Sigmoid colon (tissue), 4 donors: ENCODE measurements at regions not wholly inside any gene's neighbourhood (a gene's known extent, or its start where the extent isn't known, plus 50 kb on each side); places are given as distances from the start of the nearest gene placed in this dataset.

Source experiments
- EP300 ChIP-seq, 4 donors: sonication (generic); formaldehyde crosslinking; IDR thresholded peaks; one replicate each; pipeline ENCODE4 v1.6.1; 2017; ENCODE audit warnings: antibody characterized with exemption in 4 of 4
- POLR2A ChIP-seq, 2 donors: fragments of 450-650 bp; IDR thresholded peaks; one replicate each; pipeline ENCODE4 v1.6.1; 2016; ENCODE audit warnings: antibody characterized with exemption in 2 of 2, mild to moderate bottlenecking in 2 of 2, moderate library complexity in 2 of 2
- POLR2AphosphoS5 ChIP-seq, 4 donors: sonication (generic); formaldehyde crosslinking; IDR thresholded peaks; one replicate each; pipeline ENCODE4 v1.6.1; 2017; ENCODE audit warnings: antibody characterized with exemption in 4 of 4
- TF ChIP-seq, protein P1 (sequence below), 4 experiments: fragments of 450-650 bp in 3 of 4; fragments of 200-600 bp in 1 of 4; IDR thresholded peaks; one replicate each; pipeline ENCODE4 v1.5.1; 2016 to 2019; ENCODE audit warnings: antibody characterized with exemption in 4 of 4, mild to moderate bottlenecking in 3 of 4, moderate library complexity in 2 of 4

DNA sequence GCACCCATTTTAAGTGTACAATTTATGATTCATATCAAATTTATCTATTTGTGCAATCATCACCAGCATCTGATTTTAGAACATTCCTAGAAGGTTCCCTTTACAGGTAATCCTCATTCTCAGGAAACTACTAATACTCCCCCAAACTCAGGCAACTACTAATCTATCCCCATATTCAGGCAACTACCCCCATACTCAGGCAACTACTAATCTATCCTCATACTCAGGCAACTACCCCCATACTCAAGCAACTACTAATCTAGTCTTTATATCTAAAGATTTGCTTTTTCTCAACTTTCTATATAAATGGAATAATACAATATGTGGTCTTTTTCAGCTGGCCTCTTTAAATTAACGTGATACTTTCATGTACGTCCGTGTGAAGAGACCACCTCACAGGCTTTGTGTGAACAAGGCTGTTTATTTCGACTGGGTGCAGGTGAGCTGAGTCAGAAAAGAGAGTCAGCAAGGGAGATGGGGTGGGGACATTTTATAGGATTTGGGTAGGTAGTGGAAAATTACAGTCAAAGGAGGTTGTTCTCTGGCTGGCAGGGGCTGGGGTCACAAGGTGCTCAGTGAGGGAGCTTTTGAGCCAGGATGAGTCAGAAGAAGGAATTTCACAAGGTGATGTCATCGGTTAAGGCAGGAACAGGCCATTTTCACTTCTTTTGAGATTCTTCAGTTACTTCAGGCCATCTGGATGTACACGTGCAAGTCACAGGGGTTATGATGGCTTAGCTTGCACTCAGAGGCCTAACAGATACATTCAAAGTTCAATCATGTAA lies 1444.5 kb upstream of the CADM2 start:
- TF ChIP-seq, protein P1, sequence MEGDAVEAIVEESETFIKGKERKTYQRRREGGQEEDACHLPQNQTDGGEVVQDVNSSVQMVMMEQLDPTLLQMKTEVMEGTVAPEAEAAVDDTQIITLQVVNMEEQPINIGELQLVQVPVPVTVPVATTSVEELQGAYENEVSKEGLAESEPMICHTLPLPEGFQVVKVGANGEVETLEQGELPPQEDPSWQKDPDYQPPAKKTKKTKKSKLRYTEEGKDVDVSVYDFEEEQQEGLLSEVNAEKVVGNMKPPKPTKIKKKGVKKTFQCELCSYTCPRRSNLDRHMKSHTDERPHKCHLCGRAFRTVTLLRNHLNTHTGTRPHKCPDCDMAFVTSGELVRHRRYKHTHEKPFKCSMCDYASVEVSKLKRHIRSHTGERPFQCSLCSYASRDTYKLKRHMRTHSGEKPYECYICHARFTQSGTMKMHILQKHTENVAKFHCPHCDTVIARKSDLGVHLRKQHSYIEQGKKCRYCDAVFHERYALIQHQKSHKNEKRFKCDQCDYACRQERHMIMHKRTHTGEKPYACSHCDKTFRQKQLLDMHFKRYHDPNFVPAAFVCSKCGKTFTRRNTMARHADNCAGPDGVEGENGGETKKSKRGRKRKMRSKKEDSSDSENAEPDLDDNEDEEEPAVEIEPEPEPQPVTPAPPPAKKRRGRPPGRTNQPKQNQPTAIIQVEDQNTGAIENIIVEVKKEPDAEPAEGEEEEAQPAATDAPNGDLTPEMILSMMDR (IDR thresholded peaks at IDR 0.05), result no peak
- no peak for TF ChIP-seq POLR2AphosphoS5 (IDR thresholded peaks at IDR 0.05)
- no peak for TF ChIP-seq EP300 (IDR thresholded peaks at IDR 0.05)
- TF ChIP-seq POLR2A (IDR thresholded peaks at IDR 0.05), result no peak
